Prostate gland (tissue), 2 donors: ENCODE measurements at regions not wholly inside any gene's neighbourhood (a gene's known extent, or its start where the extent isn't known, plus 50 kb on each side); places are given as distances from the start of the nearest gene placed in this dataset.

Source experiments
- CTCF ChIP-seq, 4 experiments: fragments of 200-600 bp in 2 of 4; fragments of 450-650 bp in 2 of 4; sonication (generic) in 2 of 4; IDR thresholded peaks; 1 replicate in 3 of 4; 2 replicates in 1 of 4; pipeline ENCODE4 v1.5.1; 2016 to 2019; ENCODE audit warnings: antibody characterized with exemption in 4 of 4, mild to moderate bottlenecking in 2 of 4, moderate library complexity in 2 of 4
- POLR2A ChIP-seq: fragments of 450-650 bp; IDR thresholded peaks from one replicate; pipeline ENCODE4 v1.6.1; 2016; ENCODE audit warnings: antibody characterized with exemption, mild to moderate bottlenecking
- POLR2AphosphoS5 ChIP-seq: sonication (generic); formaldehyde crosslinking; IDR thresholded peaks from one replicate; pipeline ENCODE4 v1.6.1; 2017; ENCODE audit warnings: antibody characterized with exemption

GRCh38 chr6:6895929-6896328 lies 211.8 kb upstream of the RREB1 start:
- no peak for TF ChIP-seq CTCF (IDR thresholded peaks at IDR 0.05)
- TF ChIP-seq POLR2A, result no peak
- TF ChIP-seq POLR2AphosphoS5, result no peak
